Subcutaneous abdominal adipose tissue (tissue), 5 donors: ENCODE measurements at regions not wholly inside any gene's neighbourhood (a gene's known extent, or its start where the extent isn't known, plus 50 kb on each side); places are given as distances from the start of the nearest gene placed in this dataset.

Source experiments
- H3K27ac ChIP-seq: one replicate; pipeline ENCODE4 v1.7.0; 2013; ENCODE audit warnings: low read depth, mild to moderate bottlenecking, inconsistent platforms, low read length, moderate library complexity
- H3K27me3 ChIP-seq, 5 donors: one replicate each; pipeline ENCODE4 v1.7.0; 2013; ENCODE audit warnings: low read length in 5 of 5, inconsistent platforms in 1 of 5; ENCODE audit not compliant: control insufficient read depth in 5 of 5, insufficient read depth in 4 of 5
- H3K36me3 ChIP-seq, 5 donors: one replicate each; pipeline ENCODE4 v1.7.0; 2013; ENCODE audit warnings: low read length in 5 of 5; ENCODE audit not compliant: control insufficient read depth in 5 of 5, insufficient read depth in 5 of 5
- H3K4me1 ChIP-seq, 5 donors: one replicate each; pipeline ENCODE4 v1.7.0; 2013; ENCODE audit warnings: low read length in 5 of 5, mild to moderate bottlenecking in 3 of 5, moderate library complexity in 1 of 5; ENCODE audit not compliant: control insufficient read depth in 5 of 5, insufficient read depth in 5 of 5
- H3K4me3 ChIP-seq, 5 donors: one replicate each; pipeline ENCODE4 v1.7.0; 2013; ENCODE audit warnings: low read length in 5 of 5, low read depth in 1 of 5
- H3K9ac ChIP-seq, 5 donors: one replicate each; pipeline ENCODE4 v1.7.0; 2013; ENCODE audit warnings: low read length in 5 of 5, mild to moderate bottlenecking in 4 of 5, moderate library complexity in 3 of 5
- H3K9me3 ChIP-seq, 5 donors: one replicate each; pipeline ENCODE4 v1.7.0; 2013; ENCODE audit warnings: low read length in 5 of 5; ENCODE audit not compliant: control insufficient read depth in 5 of 5
- donor health status: healthy.
- donor health status: healthy.
- donor health status: healthy.
- donor health status: healthy.
- donor health status: healthy.

DNA sequence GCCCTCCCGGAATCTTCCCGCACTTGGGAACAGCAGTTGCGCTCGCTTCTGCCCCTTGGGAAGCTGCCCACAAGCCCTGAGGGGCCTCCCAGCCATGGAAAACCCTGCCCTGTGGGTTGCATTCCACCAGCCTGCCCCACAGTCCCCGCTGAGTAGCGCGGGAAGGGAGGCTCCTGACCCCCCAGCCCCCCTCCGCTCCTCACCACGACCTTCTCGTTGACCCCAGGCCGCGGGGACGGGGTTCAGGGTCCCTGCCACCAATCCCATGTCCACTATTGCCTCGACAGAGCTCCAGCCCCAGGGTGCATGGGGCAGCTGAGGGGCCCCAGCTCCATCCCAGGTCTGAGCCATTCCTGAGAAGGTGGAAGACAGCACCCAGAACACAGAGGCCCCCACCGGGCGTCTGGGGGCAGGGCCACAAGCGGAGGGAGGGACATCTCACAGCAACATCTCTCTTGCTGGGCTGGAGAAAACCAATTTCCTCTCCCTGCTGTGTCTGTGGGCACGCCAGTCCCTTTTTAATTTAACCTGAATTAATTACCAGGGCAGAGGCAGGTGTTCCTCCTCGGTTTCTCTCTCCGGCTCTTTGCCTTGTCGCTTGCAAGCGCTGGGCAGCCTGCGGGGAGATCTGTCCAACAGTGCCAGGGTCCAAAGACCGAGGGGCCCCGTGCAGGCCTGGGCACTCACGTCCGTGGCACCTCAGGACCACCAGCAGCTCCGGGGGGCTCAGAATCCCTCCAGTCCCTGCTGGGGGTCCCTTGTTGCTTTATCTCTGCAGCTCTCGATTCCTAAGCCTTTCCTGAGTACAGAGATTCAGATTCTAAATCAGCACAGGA, 57.9 kb downstream of the FOXL3 start:
- no peak overlapping the region for H3K9ac ChIP-seq
- H3K4me3 ChIP-seq: no peak overlapping the region
- H3K9me3 ChIP-seq: peaks cover 0 to 4% (median 0%) of the 10 kb centered on the region in 5 donors
- peaks cover 0 to 14% (median 5%) of the 10 kb centered on the region in 5 donors for H3K27me3 ChIP-seq
- H3K4me1 ChIP-seq: peaks cover 0 to 14% (median 7%) of the 10 kb centered on the region in 5 donors
- H3K36me3 ChIP-seq: no peaks in the 10 kb centered on the region
- no peak overlapping the region for H3K27ac ChIP-seq

DNA sequence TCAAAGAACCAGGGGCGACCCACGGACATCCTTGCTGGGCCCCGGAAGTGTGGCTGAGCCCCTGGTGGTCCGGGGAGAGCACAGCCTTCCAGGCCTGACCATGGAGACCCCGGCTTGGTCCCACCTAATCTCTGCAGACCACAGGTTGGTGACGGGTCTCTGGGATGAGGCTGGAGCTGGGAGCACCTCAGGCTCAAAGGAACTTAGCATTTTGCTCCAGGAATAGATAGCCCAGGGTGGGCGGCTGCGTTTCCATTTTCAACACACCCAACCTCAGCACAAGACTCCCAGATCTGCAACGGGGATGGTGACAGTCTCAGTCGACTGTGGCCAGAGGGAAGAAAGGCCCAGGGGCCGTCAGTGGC, 58.5 kb downstream of the FOXL3 start:
- Histone ChIP-seq H3K27ac (no peak overlapping the region), H3K4me3 (no peak overlapping the region), H3K9ac (no peak overlapping the region), H3K9me3 (peaks cover 0 to 4% (median 0%) of the 10 kb centered on the region in 5 donors), H3K4me1 (peaks cover 0 to 14% (median 7%) of the 10 kb centered on the region in 5 donors), H3K27me3 (peaks cover 0 to 12% (median 5%) of the 10 kb centered on the region in 5 donors), H3K36me3 (no peaks in the 10 kb centered on the region)

DNA sequence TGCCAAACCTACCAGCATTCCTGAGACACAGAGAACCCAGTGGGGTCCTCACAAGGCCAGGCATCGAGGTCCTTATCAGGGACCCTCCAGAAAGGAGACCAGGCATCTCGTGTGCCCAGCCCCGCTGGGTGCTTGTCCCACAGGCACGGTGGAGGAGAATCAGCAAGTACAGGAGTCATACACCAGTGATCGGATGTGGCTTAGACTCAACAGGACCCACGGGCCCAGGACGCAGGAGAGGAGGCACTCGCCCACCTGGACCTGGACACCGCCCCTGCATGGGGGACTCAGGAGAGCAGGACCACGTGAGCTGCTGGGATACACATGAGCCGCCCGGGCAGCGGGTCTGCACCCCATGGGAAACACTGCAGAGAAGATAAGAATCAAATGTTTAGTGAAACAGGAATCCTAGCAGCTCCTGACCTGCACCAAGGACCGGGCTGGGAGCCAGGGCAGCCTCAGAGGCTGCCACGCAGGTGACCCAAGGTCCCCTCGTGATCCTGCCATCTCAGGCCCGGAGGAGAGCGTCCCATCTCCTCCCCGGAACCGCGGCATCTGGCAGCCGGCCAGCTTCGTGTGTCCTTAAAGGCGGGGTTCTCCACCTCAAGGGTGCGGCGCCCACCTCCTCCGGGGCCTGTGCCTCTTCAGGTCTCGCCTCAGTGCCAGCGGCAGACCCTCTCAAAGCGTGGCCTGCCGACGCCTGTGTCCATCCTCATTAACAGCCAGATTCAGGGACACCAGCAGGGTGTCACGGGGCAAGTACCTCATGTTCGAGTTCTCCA, 59.2 kb downstream of the FOXL3 start:
- peaks cover 0 to 18% (median 7%) of the 10 kb centered on the region in 5 donors for H3K4me1 ChIP-seq
- H3K9ac ChIP-seq: no peak overlapping the region
- H3K36me3 ChIP-seq: no peaks in the 10 kb centered on the region
- peaks cover 0 to 4% (median 0%) of the 10 kb centered on the region in 5 donors for H3K9me3 ChIP-seq
- peaks cover 0 to 13% (median 6%) of the 10 kb centered on the region in 5 donors for H3K27me3 ChIP-seq
- H3K4me3 ChIP-seq: no peak overlapping the region
- no peak overlapping the region for H3K27ac ChIP-seq

DNA sequence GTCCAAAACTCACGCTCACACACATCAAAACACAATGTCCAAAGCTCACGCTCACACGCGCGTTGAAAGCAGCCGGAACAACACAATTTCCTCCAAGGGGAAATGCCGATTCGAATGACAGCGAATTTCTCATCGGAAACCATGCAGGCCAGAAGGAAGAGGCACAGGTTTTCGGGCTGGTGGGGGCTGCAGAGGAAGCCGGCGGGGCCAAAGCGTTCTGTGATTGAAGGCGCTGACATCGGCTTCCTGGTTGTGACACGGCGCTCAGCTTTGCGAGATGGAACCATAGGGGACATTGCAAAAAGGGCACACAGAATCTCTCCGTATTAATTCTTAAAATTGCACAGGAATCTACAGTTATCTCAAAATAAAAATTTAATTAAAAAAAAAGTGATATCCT, 61.3 kb downstream of the FOXL3 start:
- no peak overlapping the region for H3K9ac ChIP-seq
- H3K36me3 ChIP-seq: no peaks in the 10 kb centered on the region
- peaks cover 0 to 10% (median 7%) of the 10 kb centered on the region in 5 donors for H3K27me3 ChIP-seq
- H3K9me3 ChIP-seq: no peaks in the 10 kb centered on the region
- peaks cover 0 to 18% (median 7%) of the 10 kb centered on the region in 5 donors for H3K4me1 ChIP-seq
- H3K27ac ChIP-seq: no peak overlapping the region
- peak overlapping the region in 4 of 5 donors; percentile 7 to 52 (median 28) for H3K4me3 ChIP-seq

DNA sequence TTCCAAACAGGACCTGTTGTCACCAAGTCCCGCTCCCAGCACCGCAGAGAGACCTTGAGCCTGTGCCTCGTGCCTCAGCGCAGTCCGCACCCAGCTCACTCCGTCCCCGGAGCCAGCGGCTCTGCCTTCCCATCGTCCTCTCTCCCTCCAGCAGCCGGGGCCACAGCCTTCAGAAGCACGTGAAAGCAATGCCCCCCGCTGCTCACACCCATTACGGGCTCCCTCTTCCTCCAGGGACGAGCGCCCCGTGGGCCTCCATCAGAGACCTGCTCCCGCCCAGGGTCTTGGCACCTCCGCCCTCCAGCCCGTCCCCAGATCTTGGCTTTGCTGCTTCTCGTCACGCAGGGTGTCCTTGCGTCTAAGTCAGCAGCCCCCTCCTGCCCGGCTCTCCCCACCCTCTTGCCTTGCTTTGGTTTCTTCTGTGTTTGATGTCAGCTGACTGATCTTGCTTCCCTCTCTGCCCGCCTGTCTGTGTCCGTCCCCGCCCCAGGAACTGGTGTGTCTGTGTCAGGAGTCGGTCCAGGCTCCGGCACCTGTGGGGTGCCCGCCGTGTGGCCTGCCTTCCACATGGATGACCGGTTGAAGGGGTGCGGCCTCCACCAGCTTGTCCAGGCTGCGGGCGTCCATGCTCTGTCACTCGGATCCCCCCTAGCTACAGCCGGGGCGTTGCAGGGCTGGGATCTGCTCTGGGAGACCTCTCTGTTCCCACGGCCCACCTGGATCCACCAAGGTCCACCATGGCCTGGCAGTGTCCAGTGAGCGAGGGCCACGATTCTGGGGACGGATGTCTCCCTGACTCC, 61.9 kb downstream of the FOXL3 start:
- Histone ChIP-seq H3K9ac (no peak overlapping the region), H3K9me3 (no peaks in the 10 kb centered on the region), H3K4me1 (peaks cover 0 to 18% (median 7%) of the 10 kb centered on the region in 5 donors), H3K36me3 (no peaks in the 10 kb centered on the region), H3K27me3 (peaks cover 0 to 10% (median 9%) of the 10 kb centered on the region in 5 donors), H3K4me3 (peak overlapping the region in 3 of 5 donors; percentile 18 to 52 (median 38)), H3K27ac (no peak overlapping the region)

DNA sequence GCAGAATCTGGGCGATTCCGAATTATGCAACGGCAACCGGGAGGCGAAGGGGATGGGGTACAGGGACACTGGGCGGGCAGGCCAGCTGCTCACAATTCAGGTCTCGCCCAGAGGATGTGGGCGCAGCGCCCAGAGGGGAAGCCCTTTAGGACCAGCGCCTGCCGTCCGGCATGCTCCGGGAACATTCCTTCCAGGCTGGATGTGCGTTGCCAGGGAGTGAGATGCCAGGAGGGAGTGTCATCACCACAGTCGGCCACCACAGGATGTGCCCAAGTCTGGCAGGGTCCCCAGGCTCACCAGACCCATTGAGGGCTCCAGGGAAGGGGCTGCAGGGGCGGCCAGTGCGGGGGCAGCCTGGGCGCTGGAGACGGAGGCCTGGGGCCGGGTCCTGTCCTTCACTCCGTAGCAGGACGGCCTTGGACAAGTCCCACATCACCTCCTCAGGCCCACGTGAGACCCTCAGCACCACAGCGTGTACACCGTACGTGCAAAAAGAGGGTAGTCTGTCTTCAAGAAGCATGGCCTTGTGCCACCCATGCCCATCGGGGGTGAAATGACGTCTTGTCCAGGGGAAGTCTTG, 63.9 kb downstream of the FOXL3 start:
- peaks cover 0 to 18% (median 7%) of the 10 kb centered on the region in 5 donors for H3K4me1 ChIP-seq
- no peaks in the 10 kb centered on the region for H3K36me3 ChIP-seq
- peaks cover 0 to 9% (median 8%) of the 10 kb centered on the region in 5 donors for H3K9me3 ChIP-seq
- H3K27ac ChIP-seq: no peak overlapping the region
- H3K4me3 ChIP-seq: no peak overlapping the region
- H3K27me3 ChIP-seq: peaks cover 5 to 21% (median 13%) of the 10 kb centered on the region in 5 donors
- no peak overlapping the region for H3K9ac ChIP-seq

DNA sequence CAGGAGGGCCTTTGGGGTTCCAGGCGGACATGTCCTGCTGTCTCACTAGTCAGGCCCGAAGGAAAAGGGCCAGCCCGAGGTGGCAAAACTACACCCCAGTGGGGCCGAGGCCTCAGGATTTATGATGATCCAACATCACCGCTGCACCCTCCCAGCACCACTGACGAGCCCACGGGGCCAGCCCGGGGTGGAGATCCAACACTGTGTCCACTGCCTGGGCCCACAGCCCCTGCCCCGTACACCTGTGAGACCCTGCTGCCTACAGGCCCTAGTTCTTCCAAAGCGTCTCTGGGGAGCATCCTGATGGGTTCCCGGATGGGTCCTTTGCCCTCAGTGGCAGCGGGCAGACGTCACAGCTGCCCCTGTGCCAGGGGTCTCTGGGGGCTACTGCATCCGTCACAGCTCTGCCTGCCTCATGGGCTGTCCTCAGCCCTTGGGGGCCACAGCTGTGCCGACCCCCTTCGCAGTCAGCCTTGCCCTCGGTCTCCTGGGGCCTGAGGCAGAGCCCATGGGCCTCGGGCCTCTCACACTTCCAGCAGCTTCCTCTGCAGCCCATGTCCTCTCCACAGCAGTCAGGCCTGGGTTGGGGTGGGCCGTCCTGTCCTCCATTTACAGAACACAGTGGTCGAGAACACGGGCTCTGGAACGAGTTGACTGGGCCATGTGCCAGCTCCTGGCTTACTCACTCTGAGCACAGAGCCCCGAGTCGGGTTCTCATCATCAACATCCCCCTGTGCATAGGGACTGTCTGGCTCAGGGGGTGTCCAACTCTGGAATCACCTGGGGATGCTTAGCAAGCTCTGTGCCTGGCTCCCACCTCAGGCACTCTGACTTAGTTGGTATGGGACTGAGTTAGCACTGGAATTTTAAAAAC, 64.9 kb downstream of the FOXL3 start:
- Histone ChIP-seq H3K4me3 (no peak overlapping the region), H3K9me3 (peaks cover 0 to 9% (median 8%) of the 10 kb centered on the region in 5 donors), H3K27ac (no peak overlapping the region), H3K9ac (no peak overlapping the region), H3K27me3 (peaks cover 12 to 30% (median 23%) of the 10 kb centered on the region in 5 donors), H3K36me3 (no peaks in the 10 kb centered on the region), H3K4me1 (peaks cover 0 to 18% (median 7%) of the 10 kb centered on the region in 5 donors)

DNA sequence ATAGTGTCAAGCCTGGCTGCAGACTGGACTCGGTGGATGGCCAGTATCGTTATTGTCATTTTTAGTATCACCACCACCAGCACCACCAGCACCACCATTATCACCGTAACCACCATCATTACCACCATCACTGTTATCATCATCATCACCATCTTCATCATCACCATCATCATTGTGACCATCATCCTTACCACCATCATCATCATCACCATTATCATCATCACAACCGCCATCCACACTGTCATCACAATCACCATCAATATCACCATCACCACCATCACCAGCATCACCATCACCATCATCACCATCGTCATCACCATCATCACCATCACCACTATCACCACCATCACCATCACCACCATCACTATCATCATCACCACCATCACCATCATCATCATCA, 65.6 kb downstream of the FOXL3 start:
- H3K27me3 ChIP-seq: peaks cover 19 to 37% (median 30%) of the 10 kb centered on the region in 5 donors
- H3K4me3 ChIP-seq: no peak overlapping the region
- no peak overlapping the region for H3K27ac ChIP-seq
- H3K9ac ChIP-seq: no peak overlapping the region
- peaks cover 0 to 18% (median 7%) of the 10 kb centered on the region in 5 donors for H3K4me1 ChIP-seq
- H3K9me3 ChIP-seq: peaks cover 0 to 9% (median 8%) of the 10 kb centered on the region in 5 donors
- no peaks in the 10 kb centered on the region for H3K36me3 ChIP-seq
